Testis (tissue), 2 donors: ENCODE measurements at regions not wholly inside any gene's neighbourhood (a gene's known extent, or its start where the extent isn't known, plus 50 kb on each side); places are given as distances from the start of the nearest gene placed in this dataset.

Experiments used
- POLR2A ChIP-seq: fragments of 450-650 bp; IDR thresholded peaks from one replicate; pipeline ENCODE4 v1.6.1; 2017; ENCODE audit warnings: antibody characterized with exemption, mild to moderate bottlenecking, moderate library complexity
- TF ChIP-seq, protein P1 (sequence below), 3 experiments: fragments of 450-650 bp in 2 of 3; fragments of 200-600 bp in 1 of 3; sonication (generic) in 1 of 3; IDR thresholded peaks; one replicate each; pipeline ENCODE4 v1.5.1; 2016 to 2019; ENCODE audit warnings: antibody characterized with exemption in 3 of 3, mild to moderate bottlenecking in 2 of 3, moderate library complexity in 1 of 3

DNA sequence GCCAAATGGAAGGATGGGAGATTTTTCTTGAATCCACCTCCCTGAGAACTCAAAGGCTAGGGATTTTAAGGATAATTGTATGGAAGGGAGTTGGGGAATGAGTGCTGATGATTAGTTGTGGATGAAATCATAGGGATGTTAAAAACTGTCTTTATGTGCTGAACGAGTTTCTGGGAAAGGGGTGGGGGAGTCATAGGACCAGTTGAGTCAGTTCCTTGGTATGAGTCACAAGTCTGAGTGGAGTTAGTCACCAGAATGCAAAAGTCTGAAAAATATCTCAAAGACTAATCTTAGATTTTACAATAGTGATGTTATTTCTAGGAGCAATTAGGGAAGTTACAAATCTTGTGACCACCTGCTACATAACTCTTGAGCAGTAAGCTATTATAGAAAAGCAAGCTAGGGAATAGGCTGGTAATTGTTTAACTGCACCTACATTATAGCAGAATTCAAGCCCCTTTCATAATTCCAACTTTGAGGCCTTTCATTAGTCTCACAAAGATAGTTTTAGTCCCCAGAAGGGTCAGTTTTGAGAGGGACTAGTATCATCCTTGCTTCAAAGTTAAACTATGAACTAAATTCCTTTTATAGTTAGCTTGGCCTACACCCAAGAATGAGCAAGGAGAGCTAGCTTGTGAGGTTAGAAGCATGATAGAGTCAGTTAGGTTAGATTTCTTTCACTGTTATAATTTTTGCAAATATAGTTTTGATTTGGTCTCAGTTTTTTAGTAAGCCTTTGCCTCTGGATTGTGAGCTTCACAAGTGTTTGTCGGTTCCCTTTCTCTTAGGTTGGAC is 668.0 kb downstream of the ETS1 start:
- TF ChIP-seq, protein P1, sequence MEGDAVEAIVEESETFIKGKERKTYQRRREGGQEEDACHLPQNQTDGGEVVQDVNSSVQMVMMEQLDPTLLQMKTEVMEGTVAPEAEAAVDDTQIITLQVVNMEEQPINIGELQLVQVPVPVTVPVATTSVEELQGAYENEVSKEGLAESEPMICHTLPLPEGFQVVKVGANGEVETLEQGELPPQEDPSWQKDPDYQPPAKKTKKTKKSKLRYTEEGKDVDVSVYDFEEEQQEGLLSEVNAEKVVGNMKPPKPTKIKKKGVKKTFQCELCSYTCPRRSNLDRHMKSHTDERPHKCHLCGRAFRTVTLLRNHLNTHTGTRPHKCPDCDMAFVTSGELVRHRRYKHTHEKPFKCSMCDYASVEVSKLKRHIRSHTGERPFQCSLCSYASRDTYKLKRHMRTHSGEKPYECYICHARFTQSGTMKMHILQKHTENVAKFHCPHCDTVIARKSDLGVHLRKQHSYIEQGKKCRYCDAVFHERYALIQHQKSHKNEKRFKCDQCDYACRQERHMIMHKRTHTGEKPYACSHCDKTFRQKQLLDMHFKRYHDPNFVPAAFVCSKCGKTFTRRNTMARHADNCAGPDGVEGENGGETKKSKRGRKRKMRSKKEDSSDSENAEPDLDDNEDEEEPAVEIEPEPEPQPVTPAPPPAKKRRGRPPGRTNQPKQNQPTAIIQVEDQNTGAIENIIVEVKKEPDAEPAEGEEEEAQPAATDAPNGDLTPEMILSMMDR (IDR thresholded peaks at IDR 0.05), result no peak
- no peak for TF ChIP-seq POLR2A
